Esophagus muscularis mucosa (tissue), 4 donors: ENCODE measurements at regions not wholly inside any gene's neighbourhood (a gene's known extent, or its start where the extent isn't known, plus 50 kb on each side); places are given as distances from the start of the nearest gene placed in this dataset.
A peak's percentile ranks its signal among the peaks of the same experiment; 100 is the strongest.

ENCODE experiments used
- DNase-seq: peaks from one replicate; pipeline ENCODE4 v3.0.0-alpha.2; 2017; ENCODE audit errors: extremely low spot score
- H3K27ac ChIP-seq, 4 donors: fragments of 200-600 bp; sonication (generic); replicated peaks in 1 of 4; 1 replicate in 3 of 4; 2 replicates in 1 of 4; pipeline ENCODE4 v1.5.1; 2016 to 2019; ENCODE audit warnings: mild to moderate bottlenecking in 1 of 4
- H3K27me3 ChIP-seq, 4 donors: fragments of 200-600 bp; sonication (generic); one replicate each; pipeline versions ENCODE4 v1.5.1 to v1.6.0; 2016 to 2019
- H3K36me3 ChIP-seq, 4 donors: fragments of 200-600 bp; sonication (generic); one replicate each; pipeline ENCODE4 v1.5.1; 2016 to 2019
- H3K4me1 ChIP-seq, 4 donors: fragments of 200-600 bp; sonication (generic); one replicate each; pipeline ENCODE4 v1.5.1; 2016 to 2019
- H3K4me3 ChIP-seq, 4 donors: fragments of 200-600 bp; sonication (generic); 1 replicate in 2 of 4; 2 replicates in 2 of 4; pipeline ENCODE4 v1.5.1; 2016 to 2019; ENCODE audit warnings: mild to moderate bottlenecking in 4 of 4, moderate library complexity in 1 of 4
- H3K9me3 ChIP-seq, 4 donors: fragments of 200-600 bp; sonication (generic); 1 replicate in 3 of 4; 2 replicates in 1 of 4; pipeline ENCODE4 v1.5.1; 2016 to 2019
- CTCF ChIP-seq, 3 experiments: fragments of 200-600 bp in 2 of 3; fragments of 450-650 bp in 1 of 3; sonication (generic) in 2 of 3; IDR thresholded peaks; one replicate each; pipeline ENCODE4 v1.5.1; 2017 to 2019; ENCODE audit warnings: antibody characterized with exemption in 3 of 3, mild to moderate bottlenecking in 2 of 3, moderate library complexity in 1 of 3
- EP300 ChIP-seq: sonication (generic); formaldehyde crosslinking; IDR thresholded peaks from one replicate; pipeline ENCODE4 v1.6.1; 2017; ENCODE audit warnings: antibody characterized with exemption
- POLR2A ChIP-seq: fragments of 450-650 bp; IDR thresholded peaks from one replicate; pipeline ENCODE4 v1.6.1; 2017; ENCODE audit warnings: antibody characterized with exemption, moderate library complexity, mild to moderate bottlenecking, low read depth
- POLR2AphosphoS5 ChIP-seq, 2 donors: sonication (generic); formaldehyde crosslinking; IDR thresholded peaks; one replicate each; pipeline ENCODE4 v1.6.1; 2017; ENCODE audit warnings: antibody characterized with exemption in 2 of 2
- WGBS: methylation state at CpG from one replicate; pipeline ENCODE4 v1.1.5; 2018; 5-methylcytosine and 5-hydroxymethylcytosine counted together
- intact Hi-C: fragments of 100-400 bp; cut with DNase I; formaldehyde crosslinking; loops from one replicate; pipeline ENCODE4 v1.15.1; 2023

DNA sequence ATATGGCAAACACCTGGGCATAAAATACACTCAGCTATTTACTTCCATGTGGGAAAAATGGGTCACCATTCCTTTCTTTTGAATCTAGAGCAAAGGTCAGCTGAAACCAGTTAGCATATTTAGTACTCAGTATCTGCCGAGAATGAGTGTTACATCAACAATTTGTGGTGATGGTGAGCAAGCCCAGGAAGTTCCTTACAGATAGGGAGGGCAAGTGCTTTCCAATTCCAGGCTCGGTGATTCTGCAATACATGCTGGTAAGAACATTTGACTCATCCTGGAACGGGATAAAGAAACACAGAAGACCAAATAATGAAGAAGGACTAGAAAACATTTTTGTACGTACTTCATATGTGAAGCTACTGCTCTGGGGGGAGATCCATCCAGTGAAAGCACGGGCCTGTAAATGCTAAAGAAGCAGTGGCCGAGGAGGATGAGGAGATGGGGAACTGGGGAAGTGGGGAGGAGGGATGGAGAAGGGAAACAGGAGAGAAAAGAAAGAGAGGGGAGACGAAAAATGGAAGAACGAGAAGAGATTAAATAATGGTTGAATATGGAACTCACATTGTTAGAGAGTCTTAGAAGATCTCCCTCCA lies 251.9 kb downstream of the TTC32 start:
- intact Hi-C loops: loop anchor here (10.0 kb wide), 1 partner anchor 65 kb away; no protein-coding TSS in a partner anchor
- H3K4me1 ChIP-seq: peaks cover 0 to 21% (median 10%) of the 10 kb centered on the region in 4 donors
- H3K4me3 ChIP-seq: no peak overlapping the region
- H3K27ac ChIP-seq: peak overlapping the region in 2 of 4 donors; percentile 12 to 48
- DNase-seq: peak; percentile 91
- 72% methylated on average over 8 of the region's 8 CpGs for WGBS
- no peaks in the 10 kb centered on the region for H3K9me3 ChIP-seq
- no peaks in the 10 kb centered on the region for H3K27me3 ChIP-seq
- TF ChIP-seq EP300 (no peak), POLR2AphosphoS5 (IDR thresholded peaks at IDR 0.05) (peak; percentile 57 to 71)
- H3K36me3 ChIP-seq: no peaks in the 10 kb centered on the region

DNA sequence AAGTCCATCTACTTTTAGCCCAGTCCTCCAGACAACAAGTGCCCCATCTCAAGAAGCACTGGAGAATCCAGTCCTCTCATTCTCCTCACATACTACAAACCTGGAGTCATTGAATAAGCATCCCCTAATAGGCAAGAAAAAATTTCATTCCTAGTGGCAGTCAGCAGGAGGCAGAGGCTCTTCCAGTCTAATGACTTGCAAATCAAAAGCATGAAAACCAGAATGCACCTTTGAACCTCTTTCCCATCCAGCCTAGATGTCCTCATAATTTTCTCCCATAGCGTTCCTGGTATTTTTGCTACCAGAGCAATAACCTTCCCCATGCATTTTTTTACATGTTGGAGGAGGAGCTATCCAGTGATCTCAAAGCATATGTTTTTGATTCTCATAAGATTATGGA lies 252.6 kb downstream of the TTC32 start:
- Histone ChIP-seq H3K9me3 (no peaks in the 10 kb centered on the region), H3K36me3 (no peaks in the 10 kb centered on the region), H3K27me3 (no peaks in the 10 kb centered on the region), H3K27ac (peak overlapping the region in 2 of 4 donors; percentile 12 to 48), H3K4me3 (no peak overlapping the region), H3K4me1 (peaks cover 0 to 21% (median 10%) of the 10 kb centered on the region in 4 donors)
- 92% methylated on average over 1 of the region's 1 CpG for WGBS
- intact Hi-C loops: no loop called here
- TF ChIP-seq CTCF (IDR thresholded peaks at IDR 0.05) (no peak), POLR2A (no peak), POLR2AphosphoS5 (IDR thresholded peaks at IDR 0.05) (no peak), EP300 (no peak)
- DNase-seq: peak; percentile 47

DNA sequence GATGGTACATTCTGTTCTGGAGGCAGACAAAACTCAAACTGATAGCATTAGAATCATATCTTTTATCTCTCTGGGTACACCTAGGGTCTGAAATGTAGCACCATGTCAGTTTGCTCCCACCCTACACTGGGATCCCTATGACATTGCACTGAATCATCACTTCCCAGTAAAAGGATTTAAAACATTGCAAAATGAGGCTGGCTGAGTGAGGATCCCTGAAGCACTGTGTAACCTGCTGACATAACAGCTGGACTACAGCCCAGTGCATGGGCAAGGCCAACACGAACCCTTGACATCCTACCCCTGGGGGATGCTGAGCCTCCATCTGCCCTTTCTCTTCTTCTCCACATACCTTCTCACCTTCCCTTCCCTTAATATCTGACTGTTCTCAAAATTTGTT lies 253.2 kb downstream of the TTC32 start:
- peak; percentile 91 for DNase-seq
- Histone ChIP-seq H3K4me1 (peaks cover 0 to 21% (median 10%) of the 10 kb centered on the region in 4 donors), H3K9me3 (no peaks in the 10 kb centered on the region), H3K36me3 (no peaks in the 10 kb centered on the region), H3K27ac (peak overlapping the region in 1 of 4 donors; percentile 15), H3K27me3 (no peaks in the 10 kb centered on the region), H3K4me3 (no peak overlapping the region)
- intact Hi-C loops: no loop called here
- no peak for TF ChIP-seq CTCF (IDR thresholded peaks at IDR 0.05)
- TF ChIP-seq POLR2AphosphoS5 (IDR thresholded peaks at IDR 0.05): peak in 1 of 2 donors; percentile 70
- 27% methylated on average over 1 of the region's 1 CpG for WGBS

GRCh38 chr2:19646987-19647386 lies 254.8 kb downstream of the TTC32 start:
- TF ChIP-seq CTCF (IDR thresholded peaks at IDR 0.05) (no peak), EP300 (no peak), POLR2A (no peak), POLR2AphosphoS5 (IDR thresholded peaks at IDR 0.05) (no peak)
- WGBS: 92% methylated on average over 1 of the region's 1 CpG
- H3K36me3 ChIP-seq: no peaks in the 10 kb centered on the region
- peak; percentile 57 for DNase-seq
- H3K4me1 ChIP-seq: peaks cover 0 to 21% (median 10%) of the 10 kb centered on the region in 4 donors
- no peak overlapping the region for H3K4me3 ChIP-seq
- H3K27me3 ChIP-seq: no peaks in the 10 kb centered on the region
- no peak overlapping the region for H3K27ac ChIP-seq
- no peaks in the 10 kb centered on the region for H3K9me3 ChIP-seq
- intact Hi-C loops: no loop called here

DNA sequence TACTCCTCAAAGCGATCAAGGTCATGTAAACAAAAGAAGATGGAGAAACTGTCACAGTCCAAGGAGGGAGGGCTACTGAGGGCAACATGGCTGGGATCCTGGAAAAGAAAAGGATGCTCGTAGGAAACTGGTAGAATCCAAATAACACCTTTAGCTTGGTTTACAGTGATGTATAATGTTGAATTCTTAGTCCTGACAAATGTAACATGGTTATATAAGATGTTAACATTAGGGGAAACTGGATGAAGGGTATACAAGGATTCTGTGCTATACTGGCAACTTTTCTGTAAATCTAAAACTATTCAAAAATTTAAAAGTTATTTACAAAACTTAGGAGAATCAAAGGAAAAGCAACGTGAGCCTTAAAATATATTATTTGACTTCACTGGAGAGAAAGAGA lies 257.0 kb downstream of the TTC32 start:
- Histone ChIP-seq H3K36me3 (no peaks in the 10 kb centered on the region), H3K27ac (no peak overlapping the region), H3K4me1 (peaks cover 0 to 14% (median 6%) of the 10 kb centered on the region in 4 donors), H3K4me3 (no peak overlapping the region), H3K27me3 (no peaks in the 10 kb centered on the region), H3K9me3 (no peaks in the 10 kb centered on the region)
- no peak for TF ChIP-seq POLR2A
- TF ChIP-seq EP300: no peak
- no peak for TF ChIP-seq CTCF (IDR thresholded peaks at IDR 0.05)
- TF ChIP-seq POLR2AphosphoS5 (IDR thresholded peaks at IDR 0.05): no peak
- no peak for DNase-seq
- intact Hi-C loops: no loop called here
- 80% methylated on average over 3 of the region's 3 CpGs for WGBS
